ENCODE measurements at regions not wholly inside any gene's neighbourhood (a gene's known extent, or its start where the extent isn't known, plus 50 kb on each side); places are given as distances from the start of the nearest gene placed in this dataset.

- H3K9me3 ChIP-seq (ENCODE audit: control insufficient read depth, low read length) = no peaks in the 10 kb centered on the region
- ATAC-seq (no peak), DNase-seq (no peak)
- intact Hi-C loops (cut with DNase I) = no loop called here
- H3K27ac ChIP-seq (ENCODE audit: low read length) = no peak overlapping the region
- H3K4me3 ChIP-seq (ENCODE audit: low read length) = no peak overlapping the region
- H3K4me1 ChIP-seq (ENCODE audit: control insufficient read depth, insufficient read depth, low read length) = peaks cover 2% of the 10 kb centered on the region
- no peaks in the 10 kb centered on the region for H3K27me3 ChIP-seq (ENCODE audit: control insufficient read depth, insufficient read depth)
- WGBS = 87% methylated on average over 2 of the region's 2 CpGs
Observed at GRCh38 chr13:79806821-79807220, 325.9 kb downstream of the NDFIP2 start.

DNA sequence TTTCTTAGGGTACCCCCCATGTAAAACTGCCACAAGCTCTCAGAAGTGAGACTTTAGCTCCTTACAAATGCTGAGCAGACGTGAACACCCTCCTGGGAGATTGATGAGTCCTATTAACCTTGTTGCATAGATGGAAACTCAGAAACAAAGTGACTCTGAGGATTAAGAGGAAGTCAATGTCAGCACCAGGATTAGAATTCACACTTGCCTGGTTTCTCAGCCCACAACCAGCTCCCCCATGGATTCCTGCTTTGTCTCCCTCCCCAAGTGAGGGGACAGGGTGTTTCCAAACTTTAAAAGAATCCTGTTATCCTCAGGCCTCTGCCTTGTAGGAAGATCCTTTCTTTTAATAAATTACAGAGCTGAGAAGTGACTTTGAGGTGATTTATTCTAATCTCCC is 324.4 kb downstream of the NDFIP2 start:
- H3K27me3 ChIP-seq (ENCODE audit: control insufficient read depth, insufficient read depth) = no peaks in the 10 kb centered on the region
- intact Hi-C loops (cut with DNase I) = no loop called here
- H3K9me3 ChIP-seq (ENCODE audit: control insufficient read depth, low read length) = no peaks in the 10 kb centered on the region
- no peak overlapping the region for H3K4me3 ChIP-seq (ENCODE audit: low read length)
- WGBS = 79% methylated on average over 1 of the region's 1 CpG
- DNase-seq = no peak
- H3K27ac ChIP-seq (ENCODE audit: low read length) = no peak overlapping the region
- no peak for ATAC-seq
- peaks cover 2% of the 10 kb centered on the region for H3K4me1 ChIP-seq (ENCODE audit: control insufficient read depth, insufficient read depth, low read length)

- intact Hi-C loops (cut with DNase I) = no loop called here
- no peak overlapping the region for H3K4me3 ChIP-seq (ENCODE audit: low read length)
- no peaks in the 10 kb centered on the region for H3K9me3 ChIP-seq (ENCODE audit: control insufficient read depth, low read length)
- H3K27me3 ChIP-seq (ENCODE audit: control insufficient read depth, insufficient read depth) = no peaks in the 10 kb centered on the region
- WGBS = 82% methylated on average over 4 of the region's 4 CpGs
- peaks cover 2% of the 10 kb centered on the region for H3K4me1 ChIP-seq (ENCODE audit: control insufficient read depth, insufficient read depth, low read length)
- H3K27ac ChIP-seq (ENCODE audit: low read length) = no peak overlapping the region
- ATAC-seq = no peak
- DNase-seq = no peak
Observed at GRCh38 chr13:79803989-79804388, 323.0 kb downstream of the NDFIP2 start.

DNA sequence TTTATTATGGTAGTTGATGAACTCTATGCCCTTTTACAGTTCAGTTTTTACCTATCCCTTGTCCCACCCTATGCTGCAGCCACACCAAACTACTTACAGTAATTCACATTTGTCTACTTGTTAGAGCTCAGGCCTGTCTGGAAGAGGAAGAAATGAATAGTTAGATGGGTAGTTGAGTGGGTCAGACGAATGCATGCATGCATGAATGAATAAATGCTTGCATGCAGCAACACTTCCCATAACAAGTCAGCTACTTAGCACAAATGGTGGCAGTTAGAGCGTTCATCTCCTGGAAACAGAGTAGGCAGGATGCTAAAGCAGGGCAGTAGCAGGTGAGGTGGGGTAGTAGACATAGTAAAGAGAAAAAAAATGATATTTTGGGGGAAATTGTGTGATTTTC is 322.3 kb downstream of the NDFIP2 start:
- WGBS = 89% methylated on average over 2 of the region's 2 CpGs
- Histone ChIP-seq H3K4me3 (ENCODE audit: low read length) (no peak overlapping the region), H3K27me3 (ENCODE audit: control insufficient read depth, insufficient read depth) (no peaks in the 10 kb centered on the region), H3K27ac (ENCODE audit: low read length) (no peak overlapping the region), H3K9me3 (ENCODE audit: control insufficient read depth, low read length) (no peaks in the 10 kb centered on the region), H3K4me1 (ENCODE audit: control insufficient read depth, insufficient read depth, low read length) (peaks cover 2% of the 10 kb centered on the region)
- intact Hi-C loops (cut with DNase I) = no loop called here
- DNase-seq (no peak), ATAC-seq (no peak)

DNA sequence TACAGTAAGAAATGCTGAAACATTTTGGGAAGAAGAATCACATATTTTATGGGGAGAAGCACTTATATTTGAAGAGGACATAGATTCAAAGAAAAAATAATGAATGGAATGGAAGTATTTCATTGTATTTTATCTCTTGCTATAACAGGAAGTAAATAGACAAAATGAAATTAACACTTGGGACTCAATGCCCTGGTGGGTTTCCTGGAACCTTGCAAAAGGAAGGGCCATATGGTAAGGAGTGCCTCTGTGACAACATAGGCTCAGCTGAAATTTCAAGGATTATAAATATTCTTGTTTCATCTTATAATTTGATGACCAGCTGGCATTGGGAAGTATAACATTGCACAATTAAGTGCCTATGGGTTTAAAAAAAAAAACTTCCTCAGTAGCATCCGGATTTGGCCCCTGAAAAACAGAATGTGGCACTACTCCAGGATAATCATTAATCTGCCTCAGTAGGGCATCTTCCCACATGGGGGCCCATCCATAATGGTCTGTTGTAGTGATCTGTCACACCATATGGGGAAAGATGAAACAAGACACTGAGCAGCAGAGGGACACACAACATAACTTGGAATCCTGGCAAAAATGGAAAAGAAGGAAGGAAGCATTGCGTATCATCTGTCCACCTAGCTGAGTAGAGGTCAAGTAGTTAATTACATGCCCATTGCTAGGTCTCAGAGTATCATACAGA is 321.6 kb downstream of the NDFIP2 start:
- Histone ChIP-seq H3K4me1 (ENCODE audit: control insufficient read depth, insufficient read depth, low read length) (peaks cover 2% of the 10 kb centered on the region), H3K27ac (ENCODE audit: low read length) (no peak overlapping the region), H3K27me3 (ENCODE audit: control insufficient read depth, insufficient read depth) (no peaks in the 10 kb centered on the region), H3K9me3 (ENCODE audit: control insufficient read depth, low read length) (no peaks in the 10 kb centered on the region), H3K4me3 (ENCODE audit: low read length) (no peak overlapping the region)
- ATAC-seq = no peak
- intact Hi-C loops (cut with DNase I) = no loop called here
- WGBS = 60% methylated on average over 2 of the region's 2 CpGs
- no peak for DNase-seq

DNA sequence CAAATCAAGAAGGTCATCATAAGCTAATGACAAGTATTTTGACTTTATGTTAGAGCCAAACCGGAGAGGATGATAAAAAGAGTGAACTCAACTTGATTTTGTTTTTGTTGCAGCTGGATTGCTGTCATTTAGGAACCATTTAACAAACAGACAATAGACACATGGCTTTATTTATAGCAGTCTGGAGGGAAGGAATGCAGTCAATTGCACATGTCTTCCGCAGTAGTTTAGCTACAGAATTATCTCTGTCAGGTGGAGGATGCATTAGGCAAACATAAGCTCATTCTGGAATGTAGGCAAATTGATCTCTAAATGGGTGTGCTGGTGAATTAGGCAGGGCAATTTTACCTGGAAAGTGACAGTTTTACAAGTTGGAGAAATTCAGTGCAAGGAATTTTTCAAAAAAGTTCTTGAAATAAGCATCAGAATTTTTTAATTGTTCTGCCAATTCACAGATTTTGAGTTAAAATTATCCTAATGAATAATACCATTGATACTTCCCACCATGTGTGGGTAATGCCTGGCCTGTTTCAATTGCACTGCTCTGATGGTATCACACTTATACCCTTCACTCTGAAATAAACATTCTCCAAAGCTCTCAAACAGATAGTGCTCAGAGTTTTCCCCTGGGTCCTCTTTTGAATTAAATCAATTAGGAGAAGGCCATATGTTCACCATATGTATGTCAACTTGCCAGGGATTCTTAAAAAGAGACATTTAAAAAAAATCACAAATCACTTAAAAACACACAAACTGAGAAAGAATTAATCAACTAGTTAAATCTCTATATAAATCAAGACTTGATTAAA is 318.3 kb downstream of the NDFIP2 start:
- DNase-seq (no peak), ATAC-seq (no peak)
- Histone ChIP-seq H3K27ac (ENCODE audit: low read length) (no peak overlapping the region), H3K9me3 (ENCODE audit: control insufficient read depth, low read length) (no peaks in the 10 kb centered on the region), H3K27me3 (ENCODE audit: control insufficient read depth, insufficient read depth) (no peaks in the 10 kb centered on the region), H3K4me3 (ENCODE audit: low read length) (no peak overlapping the region), H3K4me1 (ENCODE audit: control insufficient read depth, insufficient read depth, low read length) (peaks cover 2% of the 10 kb centered on the region)
- WGBS = 19% methylated on average over 2 of the region's 2 CpGs
- intact Hi-C loops (cut with DNase I) = no loop called here

GRCh38 chr13:79796136-79796535 is 315.2 kb downstream of the NDFIP2 start:
- DNase-seq (no peak), ATAC-seq (no peak)
- H3K27me3 ChIP-seq (ENCODE audit: control insufficient read depth, insufficient read depth) = no peaks in the 10 kb centered on the region
- no peaks in the 10 kb centered on the region for H3K4me1 ChIP-seq (ENCODE audit: control insufficient read depth, insufficient read depth, low read length)
- WGBS = 70% methylated on average over 2 of the region's 2 CpGs
- intact Hi-C loops (cut with DNase I) = no loop called here
- no peaks in the 10 kb centered on the region for H3K9me3 ChIP-seq (ENCODE audit: control insufficient read depth, low read length)
- H3K27ac ChIP-seq (ENCODE audit: low read length) = no peak overlapping the region
- no peak overlapping the region for H3K4me3 ChIP-seq (ENCODE audit: low read length)

DNA sequence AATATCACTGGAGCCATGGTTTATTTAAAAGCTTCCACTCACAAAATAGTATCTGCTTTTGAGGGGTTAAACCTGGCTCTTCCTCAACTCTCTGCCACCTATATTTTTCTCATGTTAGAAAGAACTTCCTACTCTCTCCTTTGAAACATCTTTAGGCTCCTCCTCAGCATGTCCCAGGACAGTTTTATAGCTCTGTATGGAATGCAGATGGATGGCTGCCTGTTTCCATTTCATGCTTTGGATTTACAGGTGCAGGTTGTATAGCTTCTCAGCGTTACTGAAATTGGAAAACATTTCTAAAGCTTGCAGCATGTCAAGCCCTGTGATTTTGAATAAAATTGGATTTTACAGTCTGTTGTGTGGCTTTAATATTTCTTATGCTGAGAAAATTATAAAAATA is 314.0 kb downstream of the NDFIP2 start:
- ATAC-seq = no peak
- H3K27me3 ChIP-seq (ENCODE audit: control insufficient read depth, insufficient read depth) = no peaks in the 10 kb centered on the region
- intact Hi-C loops (cut with DNase I) = no loop called here
- no peaks in the 10 kb centered on the region for H3K4me1 ChIP-seq (ENCODE audit: control insufficient read depth, insufficient read depth, low read length)
- DNase-seq = no peak
- no peak overlapping the region for H3K27ac ChIP-seq (ENCODE audit: low read length)
- H3K4me3 ChIP-seq (ENCODE audit: low read length) = no peak overlapping the region
- WGBS = 89% methylated on average over 1 of the region's 1 CpG
- H3K9me3 ChIP-seq (ENCODE audit: control insufficient read depth, low read length) = peaks cover 2% of the 10 kb centered on the region

DNA sequence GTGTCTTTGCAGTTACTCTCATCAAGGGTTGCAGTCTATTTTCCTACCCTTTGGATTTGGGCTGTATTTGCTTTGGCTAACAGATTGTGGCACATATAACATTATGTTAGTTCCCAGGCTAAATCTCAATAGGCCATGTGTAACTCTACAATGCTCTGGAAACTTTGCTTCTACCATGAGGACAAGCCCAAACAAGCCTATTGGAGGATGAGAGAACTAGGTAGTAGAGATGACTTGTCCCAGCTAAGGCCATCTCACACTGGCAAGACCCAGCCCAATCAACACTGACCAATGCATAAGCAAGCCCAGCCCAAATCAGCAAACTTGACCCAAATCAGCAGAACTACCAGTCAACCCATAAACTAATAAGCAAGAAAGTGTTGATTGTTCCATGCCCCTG is 311.8 kb downstream of the NDFIP2 start:
- Histone ChIP-seq H3K4me3 (ENCODE audit: low read length) (no peak overlapping the region), H3K27ac (ENCODE audit: low read length) (no peak overlapping the region), H3K9me3 (ENCODE audit: control insufficient read depth, low read length) (peaks cover 2% of the 10 kb centered on the region), H3K4me1 (ENCODE audit: control insufficient read depth, insufficient read depth, low read length) (no peaks in the 10 kb centered on the region), H3K27me3 (ENCODE audit: control insufficient read depth, insufficient read depth) (no peaks in the 10 kb centered on the region)
- DNase-seq (no peak), ATAC-seq (no peak)
- intact Hi-C loops (cut with DNase I) = no loop called here

DNA sequence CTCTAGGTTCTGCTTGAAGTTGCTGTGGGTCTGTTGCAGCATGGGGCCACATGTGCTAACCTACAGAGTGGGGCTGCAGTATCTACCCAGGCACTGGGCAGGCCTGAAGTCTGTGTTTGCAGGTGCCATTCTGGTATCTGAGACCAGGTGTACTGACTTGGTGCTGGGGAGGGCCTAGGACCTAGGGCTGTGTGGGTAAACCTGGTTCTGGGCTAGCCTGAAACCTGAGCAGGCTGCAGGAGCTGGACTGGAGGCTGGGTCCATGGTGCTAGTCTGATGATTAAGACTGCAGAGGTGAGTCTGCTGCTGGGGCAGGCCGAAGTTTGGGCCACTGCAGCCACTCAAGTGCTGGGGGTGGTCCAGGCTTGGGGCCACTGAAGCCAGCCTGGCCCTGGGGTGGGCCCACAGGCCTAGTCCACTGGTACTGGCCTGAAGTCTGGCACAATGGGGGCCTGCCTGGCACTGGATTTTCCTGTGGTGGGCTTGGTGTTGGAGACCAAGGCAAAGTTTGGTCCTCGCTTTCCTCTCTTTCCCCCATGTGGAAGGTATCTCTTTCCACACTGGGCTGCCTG is 310.6 kb downstream of the NDFIP2 start:
- Histone ChIP-seq H3K4me3 (ENCODE audit: low read length) (no peak overlapping the region), H3K9me3 (ENCODE audit: control insufficient read depth, low read length) (peaks cover 2% of the 10 kb centered on the region), H3K27me3 (ENCODE audit: control insufficient read depth, insufficient read depth) (no peaks in the 10 kb centered on the region), H3K27ac (ENCODE audit: low read length) (no peak overlapping the region), H3K4me1 (ENCODE audit: control insufficient read depth, insufficient read depth, low read length) (no peaks in the 10 kb centered on the region)
- DNase-seq (no peak), ATAC-seq (peak in 1 of 2 donors; percentile 16)
- WGBS = 92% methylated on average over 2 of the region's 2 CpGs
- intact Hi-C loops (cut with DNase I) = no loop called here

- intact Hi-C loops (cut with DNase I) = no loop called here
- H3K4me3 ChIP-seq (ENCODE audit: low read length) = no peak overlapping the region
- H3K27me3 ChIP-seq (ENCODE audit: control insufficient read depth, insufficient read depth) = no peaks in the 10 kb centered on the region
- peaks cover 2% of the 10 kb centered on the region for H3K4me1 ChIP-seq (ENCODE audit: control insufficient read depth, insufficient read depth, low read length)
- H3K27ac ChIP-seq (ENCODE audit: low read length) = no peak overlapping the region
- WGBS = 66% methylated on average over 4 of the region's 4 CpGs
- DNase-seq (no peak), ATAC-seq (no peak)
- H3K9me3 ChIP-seq (ENCODE audit: control insufficient read depth, low read length) = peaks cover 2% of the 10 kb centered on the region
Observed at GRCh38 chr13:79786176-79786575, 305.2 kb downstream of the NDFIP2 start.
